Erythroblast (primary cell): ENCODE measurements at regions not wholly inside any gene's neighbourhood (a gene's known extent, or its start where the extent isn't known, plus 50 kb on each side); places are given as distances from the start of the nearest gene placed in this dataset.

Experiments used
- GATA1 ChIP-seq: IDR thresholded peaks from 2 replicates; pipeline ENCODE4 v1.6.1; 2011; ENCODE audit warnings: low read depth, mild to moderate bottlenecking, control low read depth, low read length, moderate library complexity
- POLR2A ChIP-seq: IDR thresholded peaks from 2 replicates; pipeline ENCODE4 v1.6.1; 2011; ENCODE audit warnings: mild to moderate bottlenecking, low read length

GRCh38 chr3:161950318-161950868 is 453.8 kb downstream of the OTOL1 start:
- TF ChIP-seq POLR2A (no peak), GATA1 (no peak)
